HCT116 (cell line): ENCODE measurements at regions not wholly inside any gene's neighbourhood (a gene's known extent, or its start where the extent isn't known, plus 50 kb on each side); places are given as distances from the start of the nearest gene placed in this dataset.

ENCODE experiments used
- ATAC-seq: fragments of 200-7000 bp; cut with Tn5 transposase; 2 replicates; pipeline ENCODE4 v1.9.1; 2020; ENCODE audit warnings: mild to moderate bottlenecking, moderate library complexity
- BruUV-seq: library from RNA; stranded (reverse); fragments of 400-500 nt; replicated peaks from 2 replicates; lab custom pipeline; 2021; lab: Mats Ljungman, UMichigan
- CTCF ChIA-PET: fragments of 300-600 bp; sonication (Branson Sonifier 250); formaldehyde crosslinking; loops from one replicate; lab custom pipeline; 2021; ENCODE audit warnings: antibody characterized with exemption; lab: Charles Lee
- POLR2A ChIA-PET: fragments of 300-600, 350-600 bp; sonication (Branson Sonifier 250); formaldehyde crosslinking; loops from one replicate; lab custom pipeline; 2021; ENCODE audit warnings: antibody characterized with exemption; lab: Charles Lee
- RAD21 ChIA-PET, 2 experiments: fragments of 300-600 bp; sonication (Branson Sonifier 250); formaldehyde crosslinking; loops; one replicate each; lab custom pipeline; 2023; ENCODE audit warnings: low total read pairs in 2 of 2; ENCODE audit not compliant: uncharacterized antibody in 2 of 2, unreplicated experiment in 2 of 2, low non-redundant PET in 1 of 2; lab: Charles Lee
- DNase-seq: peaks from one replicate; pipeline ENCODE4 v3.0.0-alpha.2; 2010; ENCODE audit warnings: low read depth, low spot score
- H2AFZ ChIP-seq: fragments of 200-600 bp; shearing (Covaris generic), sonication (generic); 2 replicates; pipeline ENCODE4 v1.6.1; 2017; ENCODE audit warnings: low read depth, mixed run types, mixed read lengths, antibody characterized with exemption, low read length; ENCODE audit not compliant: poor library complexity, severe bottlenecking
- H3K27ac ChIP-seq: 2 replicates; pipeline ENCODE4 v1.5.1; 2012; ENCODE audit warnings: low read depth, low read length
- H3K27me3 ChIP-seq: fragments of 200-600 bp; sonication (generic); 2 replicates; pipeline ENCODE4 v1.6.1; 2016; ENCODE audit warnings: mixed run types, low read length, mixed read lengths; ENCODE audit not compliant: insufficient read depth
- H3K36me3 ChIP-seq, 2 experiments: fragments of 200-500 bp in 1 of 2; fragments of 200-600 bp in 1 of 2; sonication (Bioruptor generic) in 1 of 2; sonication (generic) in 1 of 2; 2 replicates each; pipeline versions ENCODE4 v1.5.1 to v1.6.1; 2014 to 2016; ENCODE audit warnings: low read length in 2 of 2, inconsistent platforms in 1 of 2, mixed read lengths in 1 of 2, mixed run types in 1 of 2; ENCODE audit not compliant: insufficient read depth in 2 of 2, control insufficient read depth in 1 of 2
- H3K4me1 ChIP-seq, 2 experiments: fragments of 200-600 bp in 1 of 2; sonication (generic) in 1 of 2; 2 replicates each; pipeline versions ENCODE4 v1.5.1 to v1.6.1; 2012 to 2017; ENCODE audit warnings: low read length in 2 of 2, inconsistent platforms in 1 of 2, mild to moderate bottlenecking in 1 of 2, mixed read lengths in 1 of 2, mixed run types in 1 of 2, moderate library complexity in 1 of 2; ENCODE audit not compliant: insufficient read depth in 2 of 2, control insufficient read depth in 1 of 2
- H3K4me2 ChIP-seq: fragments of 200-600 bp; sonication (generic); 2 replicates; pipeline ENCODE4 v1.6.1; 2017; ENCODE audit warnings: mixed run types, low read length, mixed read lengths
- H3K4me3 ChIP-seq, 2 experiments: fragments of 200-600 bp in 1 of 2; sonication (generic) in 1 of 2; replicated peaks in 1 of 2; 2 replicates each; pipeline ENCODE4 v1.5.1; 2011 to 2016; ENCODE audit warnings: low read length in 2 of 2, control low read depth in 1 of 2, low read depth in 1 of 2, mild to moderate bottlenecking in 1 of 2, mixed read lengths in 1 of 2, mixed run types in 1 of 2
- H3K79me2 ChIP-seq: fragments of 200-600 bp; sonication (generic); 2 replicates; pipeline ENCODE4 v1.6.1; 2017; ENCODE audit warnings: mild to moderate bottlenecking, mixed run types, low read length, moderate library complexity, mixed read lengths; ENCODE audit not compliant: insufficient read depth
- H3K9ac ChIP-seq: fragments of 200-600 bp; sonication (generic); 2 replicates; pipeline ENCODE4 v1.6.1; 2016; ENCODE audit warnings: low read length, mixed read lengths
- H3K9me2 ChIP-seq: fragments of 200-600 bp; sonication (generic), shearing (Covaris generic); 2 replicates; pipeline ENCODE4 v1.6.1; 2017; ENCODE audit warnings: mixed run types, mild to moderate bottlenecking, moderate library complexity; ENCODE audit not compliant: insufficient read depth
- H3K9me3 ChIP-seq, 2 experiments: fragments of 200-500 bp in 1 of 2; fragments of 200-600 bp in 1 of 2; sonication (Bioruptor generic) in 1 of 2; sonication (generic) in 1 of 2; 2 replicates each; pipeline ENCODE4 v1.6.1; 2014 to 2017; ENCODE audit warnings: low read length in 2 of 2, mixed read lengths in 2 of 2, inconsistent platforms in 1 of 2, low read depth in 1 of 2, mild to moderate bottlenecking in 1 of 2, mixed run types in 1 of 2, moderate library complexity in 1 of 2; ENCODE audit not compliant: control insufficient read depth in 1 of 2, insufficient read depth in 1 of 2
- H4K20me1 ChIP-seq: fragments of 200-600 bp; sonication (generic), shearing (Covaris generic); 2 replicates; pipeline ENCODE4 v1.6.1; 2017; ENCODE audit warnings: mixed run types, mild to moderate bottlenecking, moderate library complexity; ENCODE audit not compliant: insufficient read depth
- CBX3 ChIP-seq: IDR thresholded peaks from 2 replicates; pipeline ENCODE4 v1.6.1; 2012; ENCODE audit warnings: low read depth
- CEBPB ChIP-seq: IDR thresholded peaks from 2 replicates; pipeline ENCODE4 v1.6.1; 2012; ENCODE audit warnings: low read depth
- CTCF ChIP-seq, 3 experiments: fragments of 200-600 bp in 1 of 3; sonication (generic) in 1 of 3; IDR thresholded peaks in 2 of 3; conservative IDR thresholded peaks in 1 of 3; 2 replicates each; pipeline ENCODE4 v1.5.1; 2012 to 2017; ENCODE audit warnings: low read depth in 2 of 3, low read length in 2 of 3, antibody characterized with exemption in 1 of 3, borderline replicate concordance in 1 of 3, control low read depth in 1 of 3, mild to moderate bottlenecking in 1 of 3, mixed read lengths in 1 of 3, mixed run types in 1 of 3, moderate library complexity in 1 of 3; ENCODE audit not compliant: insufficient read depth in 1 of 3
- ELF1 ChIP-seq: IDR thresholded peaks from 2 replicates; pipeline ENCODE4 v1.6.1; 2012; ENCODE audit warnings: low read depth, borderline replicate concordance
- EZH2 ChIP-seq: fragments of 200-600 bp; sonication (generic); IDR thresholded peaks from 2 replicates; pipeline ENCODE4 v1.6.1; 2017; ENCODE audit warnings: antibody characterized with exemption, mixed run types
- EZH2phosphoT487 ChIP-seq: fragments of 200-600 bp; IDR thresholded peaks from 2 replicates; pipeline ENCODE4 v1.6.1; 2018; ENCODE audit warnings: antibody characterized with exemption, borderline replicate concordance
- FOSL1 ChIP-seq: IDR thresholded peaks from 2 replicates; pipeline ENCODE4 v1.6.1; 2012; ENCODE audit warnings: low read depth
- JUND ChIP-seq: IDR thresholded peaks from 2 replicates; pipeline ENCODE4 v1.6.1; 2012
- MAX ChIP-seq: IDR thresholded peaks from 2 replicates; pipeline ENCODE4 v1.6.1; 2012
- POLR2A ChIP-seq: IDR thresholded peaks from 2 replicates; pipeline ENCODE4 v1.7.0; 2011; ENCODE audit warnings: borderline replicate concordance; ENCODE audit not compliant: insufficient read depth, insufficient read length; ENCODE audit errors: extremely low read depth
- POLR2AphosphoS5 ChIP-seq: IDR thresholded peaks from 2 replicates; pipeline ENCODE4 v1.6.1; 2011; ENCODE audit warnings: mild to moderate bottlenecking, low read depth, low read length, moderate library complexity
- SIN3A ChIP-seq: IDR thresholded peaks from 2 replicates; pipeline ENCODE4 v1.6.1; 2012; ENCODE audit warnings: low read depth
- YY1 ChIP-seq: IDR thresholded peaks from 2 replicates; pipeline ENCODE4 v1.6.1; 2011; ENCODE audit warnings: low read length, low read depth, moderate library complexity, mild to moderate bottlenecking; ENCODE audit not compliant: insufficient replicate concordance; ENCODE audit errors: extremely low read depth
- ZFX ChIP-seq: fragments of 450-650 bp; IDR thresholded peaks from 2 replicates; pipeline ENCODE4 v1.6.1; 2017
- ZNF274 ChIP-seq: fragments of 200-500 bp; sonication (Bioruptor generic); IDR thresholded peaks from 2 replicates; pipeline ENCODE4 v1.6.1; 2014; ENCODE audit warnings: mild to moderate bottlenecking, low read depth, low read length, inconsistent platforms
- intact Hi-C: fragments of 100-400 bp; cut with micrococcal nuclease; formaldehyde crosslinking; loops from 2 replicates; pipeline ENCODE4 v1.10.0; 2022

- ChIA-PET RAD21 (no interaction called here), CTCF (no interaction called here), POLR2A (no interaction called here)
- no peaks in the 10 kb centered on the region for H3K9me3 ChIP-seq
- H3K4me1 ChIP-seq, result no peaks in the 10 kb centered on the region
- no peak overlapping the region for H3K9ac ChIP-seq
- no peak for TF ChIP-seq SIN3A
- no peak for TF ChIP-seq ELF1
- TF ChIP-seq ZNF274, result no peak
- no peak for TF ChIP-seq EZH2
- TF ChIP-seq FOSL1, result no peak
- no peak for TF ChIP-seq YY1
- TF ChIP-seq POLR2AphosphoS5, result no peak
- TF ChIP-seq MAX, result no peak
- TF ChIP-seq POLR2A, result no peak
- TF ChIP-seq ZFX, result no peak
- no peak for TF ChIP-seq CEBPB
- TF ChIP-seq EZH2phosphoT487, result no peak
- TF ChIP-seq CBX3, result no peak
- TF ChIP-seq JUND, result no peak
- TF ChIP-seq CTCF (IDR thresholded peaks at IDR 0.05 in 2 of 3, conservative IDR thresholded peaks at IDR 0.05 in 1 of 3; ENCODE audit: borderline replicate concordance in 1 of 3, insufficient read depth in 1 of 3, low read depth in 2 of 3, low read length in 2 of 3), result no peak
- DNase-seq (no peak), ATAC-seq (no peak)
- BruUV-seq, result no TSS peak
- H3K27ac ChIP-seq, result no peak overlapping the region
- H2AFZ ChIP-seq, result no peak overlapping the region
- H3K79me2 ChIP-seq, result no peaks in the 10 kb centered on the region
- no peaks in the 10 kb centered on the region for H3K9me2 ChIP-seq
- no peaks in the 10 kb centered on the region for H3K27me3 ChIP-seq
- H3K4me3 ChIP-seq, result no peak overlapping the region
- intact Hi-C loops, result no loop called here
- no peaks in the 10 kb centered on the region for H3K36me3 ChIP-seq
- H3K4me2 ChIP-seq, result no peak overlapping the region
- no peaks in the 10 kb centered on the region for H4K20me1 ChIP-seq
These were observed 239.2 kb downstream of the LACC1 start for GRCh38 chr13:44118881-44119280.
